ENCODE measurements at regions not wholly inside any gene's neighbourhood (a gene's known extent, or its start where the extent isn't known, plus 50 kb on each side); places are given as distances from the start of the nearest gene placed in this dataset.

DNA sequence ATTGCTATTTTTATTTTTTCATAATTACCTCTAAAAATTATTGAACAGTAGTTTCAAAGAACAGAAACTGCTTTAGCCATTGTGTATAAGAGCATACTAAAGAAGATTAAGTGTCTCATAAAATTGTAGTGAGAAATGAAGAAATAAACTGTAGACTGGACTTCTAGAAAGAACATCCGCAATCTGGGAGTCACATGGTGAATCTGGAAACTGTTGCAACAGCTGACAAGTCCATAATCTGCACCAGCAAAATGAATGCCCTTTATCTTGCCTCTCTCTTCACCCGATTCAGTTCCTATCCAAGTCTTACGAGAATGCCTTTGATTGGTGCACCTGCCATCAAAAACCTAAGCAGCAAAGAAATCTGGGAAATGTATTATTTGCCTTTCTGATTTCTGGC is 312.9 kb downstream of the NAF1 start:
- TF ChIP-seq ZNF331 (CRISPR knock-in tag; IDR thresholded peaks at IDR 0.05; ENCODE audit: low read depth) (no peak), EZH2phosphoT487 (IDR thresholded peaks at IDR 0.05; ENCODE audit: unreplicated experiment) (no peak), CREB1 (CRISPR knock-in tag; IDR thresholded peaks at IDR 0.05; ENCODE audit: low read depth) (no peak), REST (IDR thresholded peaks at IDR 0.05; ENCODE audit: unreplicated experiment) (no peak), ZNF114 (CRISPR knock-in tag; IDR thresholded peaks at IDR 0.05) (no peak), JUNB (IDR thresholded peaks at IDR 0.05; ENCODE audit: unreplicated experiment) (no peak), EZH2 (IDR thresholded peaks at IDR 0.05; ENCODE audit: low read depth, unreplicated experiment) (no peak), POLR2AphosphoS5 (IDR thresholded peaks at IDR 0.05; ENCODE audit: low read depth) (no peak)
- TF ChIP-seq, protein P1, sequence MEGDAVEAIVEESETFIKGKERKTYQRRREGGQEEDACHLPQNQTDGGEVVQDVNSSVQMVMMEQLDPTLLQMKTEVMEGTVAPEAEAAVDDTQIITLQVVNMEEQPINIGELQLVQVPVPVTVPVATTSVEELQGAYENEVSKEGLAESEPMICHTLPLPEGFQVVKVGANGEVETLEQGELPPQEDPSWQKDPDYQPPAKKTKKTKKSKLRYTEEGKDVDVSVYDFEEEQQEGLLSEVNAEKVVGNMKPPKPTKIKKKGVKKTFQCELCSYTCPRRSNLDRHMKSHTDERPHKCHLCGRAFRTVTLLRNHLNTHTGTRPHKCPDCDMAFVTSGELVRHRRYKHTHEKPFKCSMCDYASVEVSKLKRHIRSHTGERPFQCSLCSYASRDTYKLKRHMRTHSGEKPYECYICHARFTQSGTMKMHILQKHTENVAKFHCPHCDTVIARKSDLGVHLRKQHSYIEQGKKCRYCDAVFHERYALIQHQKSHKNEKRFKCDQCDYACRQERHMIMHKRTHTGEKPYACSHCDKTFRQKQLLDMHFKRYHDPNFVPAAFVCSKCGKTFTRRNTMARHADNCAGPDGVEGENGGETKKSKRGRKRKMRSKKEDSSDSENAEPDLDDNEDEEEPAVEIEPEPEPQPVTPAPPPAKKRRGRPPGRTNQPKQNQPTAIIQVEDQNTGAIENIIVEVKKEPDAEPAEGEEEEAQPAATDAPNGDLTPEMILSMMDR (conservative IDR thresholded peaks at IDR 0.05; ENCODE audit: low read depth in 2 of 2), result no peak
